COR-L47 (cell line): ENCODE measurements at regions not wholly inside any gene's neighbourhood (a gene's known extent, or its start where the extent isn't known, plus 50 kb on each side); places are given as distances from the start of the nearest gene placed in this dataset.
A peak's percentile ranks its signal among the peaks of the same experiment; 100 is the strongest.
"Not testable (repeated sequence)": the region's sequence is repeated elsewhere in the genome, so short reads cannot be mapped to it uniquely, and the experiment has no call there.

Experiments used
- DNase-seq: peaks from one replicate; lab custom pipeline; 2025; lab: John Stamatoyannopoulos, UW

DNA sequence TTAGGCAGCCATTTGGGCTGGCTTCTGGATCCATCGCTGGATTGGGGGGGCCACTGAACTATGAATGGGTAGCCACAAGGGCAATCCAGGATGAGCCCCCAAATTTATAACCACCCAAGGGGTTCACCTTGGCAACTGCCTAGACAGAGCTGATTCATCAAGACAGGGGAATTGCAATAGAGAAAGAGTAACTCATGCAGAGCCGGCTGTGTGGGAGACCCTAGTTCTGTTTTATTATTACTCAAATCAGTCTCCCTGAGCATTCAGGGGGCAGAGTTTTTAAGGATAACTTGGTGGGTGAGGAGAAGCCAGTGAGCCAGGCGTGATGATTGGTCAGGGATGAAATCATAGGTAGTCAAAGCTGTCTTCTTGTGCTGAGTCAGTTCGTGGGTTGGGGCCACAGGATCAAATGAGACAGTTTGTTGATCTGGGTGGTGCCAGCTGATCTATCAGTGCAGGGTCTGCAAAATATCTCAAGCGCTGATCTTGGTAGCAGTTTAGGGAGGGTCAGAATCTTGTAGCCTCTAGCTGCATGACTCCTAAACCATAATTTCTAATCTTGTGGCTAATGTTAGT, 57.9 kb downstream of the DNAJB9 start:
- no peak for DNase-seq

DNA sequence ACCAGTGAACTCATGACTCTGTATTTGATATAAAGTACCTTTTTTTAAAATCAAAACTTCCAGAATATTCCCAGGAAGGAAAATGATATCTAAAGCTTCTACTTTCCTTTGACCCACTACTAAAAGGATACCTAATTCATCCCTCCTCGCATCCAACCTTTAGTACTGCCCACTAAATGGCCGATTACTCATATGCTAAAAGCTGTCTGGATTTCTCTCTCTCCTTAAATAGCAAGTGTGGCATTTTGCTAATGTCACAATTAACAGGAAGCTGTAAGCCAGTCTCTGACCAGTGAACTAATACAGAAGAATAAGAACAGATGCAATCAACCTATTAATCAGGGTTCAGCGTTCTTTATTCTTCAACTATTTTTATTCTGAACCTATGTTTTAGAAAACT, 59.0 kb downstream of the DNAJB9 start:
- no peak for DNase-seq

DNA sequence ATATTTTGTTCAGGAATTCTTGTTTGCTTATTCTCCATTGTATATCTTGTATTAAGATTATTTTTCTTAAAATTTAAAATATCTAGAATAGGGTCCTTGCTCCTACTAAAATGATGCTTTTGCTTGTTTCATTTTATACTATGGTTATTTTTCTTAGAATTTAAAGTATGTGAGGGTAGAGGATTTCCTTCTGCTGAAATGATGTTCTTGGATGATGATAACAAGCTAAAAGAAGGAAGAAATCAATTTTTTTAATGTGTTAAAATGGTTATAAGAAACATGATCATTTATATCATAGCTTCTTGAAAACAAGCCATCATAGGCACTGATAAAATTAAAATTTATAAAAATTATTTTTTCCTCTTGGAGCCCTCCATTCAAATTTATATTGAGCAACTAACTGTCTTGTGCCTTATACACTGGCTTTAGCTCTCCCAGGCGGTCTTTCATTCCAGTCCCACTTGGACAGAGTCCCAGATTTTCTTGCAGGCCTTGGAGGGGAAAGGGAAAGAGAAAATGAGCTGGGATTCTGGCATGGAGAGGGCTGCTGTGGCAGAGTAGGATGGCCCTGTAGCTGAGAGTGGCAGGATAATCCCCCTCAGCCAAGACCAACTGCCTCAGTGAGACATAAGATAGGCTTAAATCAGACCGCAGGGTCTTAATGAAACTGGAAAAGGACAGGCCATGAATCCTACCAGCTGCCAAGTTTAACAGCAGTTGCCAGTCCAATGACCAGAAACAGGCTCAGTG, 60.2 kb downstream of the DNAJB9 start:
- DNase-seq, result no peak

DNA sequence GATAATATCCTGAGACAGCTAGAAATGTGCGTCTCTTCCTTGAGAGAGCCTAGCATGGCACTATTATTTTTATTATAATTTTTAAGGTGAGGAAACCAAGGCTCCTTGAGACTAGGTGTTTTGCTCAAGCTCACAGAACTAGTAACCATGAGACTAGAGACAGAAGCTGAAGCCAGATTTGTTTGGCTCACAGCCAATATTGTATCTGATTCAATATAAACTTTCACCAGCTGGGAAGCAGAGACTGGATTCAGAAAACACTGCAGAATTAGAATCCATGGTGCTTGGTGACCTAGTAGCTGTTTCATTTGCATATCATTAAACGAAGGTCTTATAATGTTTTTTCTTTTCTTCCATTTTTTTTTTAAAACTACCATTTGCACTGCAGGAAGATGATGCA, 64.4 kb downstream of the DNAJB9 start:
- DNase-seq, result peak; percentile 5

DNA sequence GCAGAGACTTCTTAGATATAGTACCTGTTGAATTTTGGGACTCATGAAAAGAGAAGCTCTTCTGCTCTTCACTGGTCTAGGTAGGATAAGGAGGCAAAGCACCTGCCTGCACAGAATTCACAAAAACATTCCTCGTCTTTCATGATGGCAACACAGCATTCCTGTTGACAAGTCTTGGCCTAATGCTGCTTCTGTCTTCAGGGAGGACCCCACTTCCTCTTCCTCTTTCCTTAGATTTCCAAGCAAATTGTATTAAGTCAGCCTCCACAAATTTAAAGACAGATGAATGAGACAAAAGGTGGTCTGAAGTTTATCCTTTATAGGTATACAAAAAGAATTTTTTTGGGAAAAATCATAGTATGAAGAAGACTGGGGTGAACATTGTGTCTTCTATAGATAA, 64.9 kb downstream of the DNAJB9 start:
- DNase-seq, result no peak

DNA sequence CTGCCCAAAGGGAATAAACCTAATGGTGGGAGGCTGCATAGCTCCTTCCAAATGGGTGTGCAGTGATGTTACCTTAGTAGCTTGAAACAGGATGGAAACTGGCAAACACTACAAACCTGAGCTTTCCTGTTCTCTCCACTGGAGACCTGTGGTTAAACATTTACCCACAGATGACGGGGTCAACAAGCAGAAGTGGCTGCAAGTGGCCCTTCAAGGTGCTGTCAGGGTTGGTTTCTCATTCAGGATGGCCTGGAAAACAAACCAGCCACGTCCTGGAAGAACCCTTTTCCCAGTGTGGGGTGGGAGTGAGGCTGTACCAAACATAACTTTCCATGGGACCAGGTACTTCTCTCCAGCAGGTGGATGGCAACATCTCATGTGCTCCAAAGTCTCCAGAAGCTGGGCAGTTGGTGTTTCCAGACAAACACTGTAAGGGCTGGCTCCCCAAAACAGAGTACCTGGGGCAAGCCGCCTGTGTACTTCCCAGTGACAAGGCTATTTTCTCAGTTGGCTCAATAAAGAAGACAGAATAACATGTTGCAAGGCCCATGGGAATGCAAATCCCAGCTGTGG, 67.5 kb downstream of the DNAJB9 start:
- no peak for DNase-seq

DNA sequence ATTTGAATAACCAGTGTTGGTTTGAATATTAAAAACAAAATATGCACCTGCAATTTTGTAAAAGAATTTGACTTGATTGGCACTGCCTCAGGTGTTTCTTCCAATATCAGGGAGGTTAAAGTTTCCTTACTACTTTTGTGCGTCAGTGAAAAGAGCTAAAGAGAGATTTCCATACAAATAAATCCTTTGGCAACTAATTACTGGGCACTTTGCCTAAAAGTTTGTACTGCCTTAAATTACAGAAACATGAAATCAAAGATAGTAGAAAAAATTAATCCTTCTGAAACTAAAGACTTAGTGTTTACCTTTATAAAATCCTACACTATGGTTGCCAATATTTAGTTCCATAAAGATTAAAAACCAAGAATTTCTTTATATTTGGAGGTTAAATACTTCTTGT, 72.5 kb downstream of the DNAJB9 start:
- no peak for DNase-seq

DNA sequence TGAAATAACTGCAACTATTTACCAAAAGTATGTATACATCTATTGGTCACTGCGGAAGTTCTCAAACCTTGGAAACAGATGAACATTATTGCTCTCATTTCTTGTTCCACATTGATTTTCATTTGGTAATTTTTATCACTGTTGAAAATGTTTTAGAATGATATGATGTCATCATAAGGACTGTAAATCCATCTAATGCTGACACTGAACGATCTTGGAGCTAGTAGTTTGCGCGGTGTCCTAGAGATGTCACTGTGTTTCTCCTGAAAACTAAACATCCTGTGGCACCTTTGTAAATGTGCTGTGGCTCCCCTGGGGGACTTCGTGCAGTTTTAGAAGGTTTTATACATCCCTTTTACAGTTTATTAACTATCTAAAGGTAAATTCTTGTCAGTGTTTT, 73.5 kb downstream of the DNAJB9 start:
- peak; percentile 11 for DNase-seq

DNA sequence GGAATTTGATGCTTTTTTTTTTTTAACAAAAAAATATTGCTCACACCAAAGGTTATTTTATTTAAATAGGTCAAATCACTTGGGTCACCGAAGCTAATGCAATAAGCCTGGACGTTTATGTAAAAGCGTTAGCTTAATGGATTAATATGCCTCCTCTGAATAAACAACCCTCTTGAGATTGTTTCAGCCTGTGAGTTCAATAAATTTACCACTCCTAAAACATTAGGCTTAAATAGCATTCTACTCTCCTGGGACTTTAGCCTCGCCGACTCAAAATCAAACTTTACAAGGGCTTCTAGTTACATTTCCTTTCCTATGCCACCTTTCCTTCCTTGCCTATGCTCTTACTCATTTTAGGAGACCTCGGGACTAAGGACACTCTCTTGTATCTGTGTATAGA, 79.3 kb downstream of the DNAJB9 start:
- no peak for DNase-seq

DNA sequence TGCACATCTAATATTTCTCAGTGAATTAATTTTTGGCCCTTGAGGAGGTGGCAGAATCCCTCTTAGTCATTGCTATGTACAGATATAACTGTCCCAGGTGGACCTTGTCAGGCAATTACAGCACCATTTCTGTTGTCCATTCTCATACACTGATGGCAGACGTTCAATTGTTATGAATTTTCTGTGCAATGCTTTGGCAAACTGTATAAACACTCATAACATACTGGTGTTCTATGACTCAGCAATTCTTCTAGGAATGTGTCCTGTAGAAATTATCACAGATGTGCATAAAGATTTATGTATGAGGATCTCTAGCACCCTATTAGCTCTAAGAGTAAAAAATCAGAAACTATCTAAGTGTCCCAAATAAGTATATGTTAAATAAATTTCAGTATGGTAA, 80.8 kb downstream of the DNAJB9 start:
- DNase-seq, result no peak

DNA sequence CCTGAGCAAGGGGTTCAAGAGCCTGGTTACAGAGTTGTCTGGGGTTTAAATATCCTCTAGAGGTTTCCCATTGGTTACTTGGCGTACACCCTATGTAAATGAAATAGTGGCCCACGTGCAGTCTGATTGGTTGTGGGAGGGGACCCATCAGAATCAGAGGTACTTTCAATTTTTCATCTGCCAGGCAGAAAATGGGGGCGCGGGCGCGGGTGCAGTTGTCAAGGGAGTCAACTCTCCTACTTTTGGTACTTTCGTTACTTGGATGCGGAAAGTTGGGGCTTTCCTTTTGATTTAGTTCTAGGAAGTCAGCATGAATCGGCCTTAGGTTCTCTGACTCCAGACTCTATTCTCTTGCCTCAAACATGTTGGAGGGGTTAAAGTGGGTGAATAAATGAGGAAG, 83.2 kb downstream of the DNAJB9 start:
- DNase-seq, result no peak

DNA sequence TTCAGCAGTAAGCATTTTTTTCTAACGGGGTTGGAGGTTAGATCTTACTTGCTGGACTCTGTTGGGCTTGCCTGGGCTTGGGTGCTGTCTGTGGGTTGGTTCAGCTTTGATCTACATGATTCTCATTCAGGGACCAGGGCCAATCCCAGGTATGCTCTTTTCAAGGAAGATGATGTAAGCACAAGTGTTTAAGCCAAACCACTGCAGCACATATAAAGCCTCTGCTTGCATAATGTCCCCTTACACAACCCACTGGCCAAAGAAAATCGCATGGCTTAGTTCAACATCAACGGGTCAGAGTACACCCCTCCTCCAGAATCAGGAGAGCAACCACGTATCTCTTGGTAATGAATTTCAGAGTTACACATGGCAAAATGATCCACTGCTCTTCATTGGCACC, 83.9 kb downstream of the DNAJB9 start:
- DNase-seq, result no peak

DNA sequence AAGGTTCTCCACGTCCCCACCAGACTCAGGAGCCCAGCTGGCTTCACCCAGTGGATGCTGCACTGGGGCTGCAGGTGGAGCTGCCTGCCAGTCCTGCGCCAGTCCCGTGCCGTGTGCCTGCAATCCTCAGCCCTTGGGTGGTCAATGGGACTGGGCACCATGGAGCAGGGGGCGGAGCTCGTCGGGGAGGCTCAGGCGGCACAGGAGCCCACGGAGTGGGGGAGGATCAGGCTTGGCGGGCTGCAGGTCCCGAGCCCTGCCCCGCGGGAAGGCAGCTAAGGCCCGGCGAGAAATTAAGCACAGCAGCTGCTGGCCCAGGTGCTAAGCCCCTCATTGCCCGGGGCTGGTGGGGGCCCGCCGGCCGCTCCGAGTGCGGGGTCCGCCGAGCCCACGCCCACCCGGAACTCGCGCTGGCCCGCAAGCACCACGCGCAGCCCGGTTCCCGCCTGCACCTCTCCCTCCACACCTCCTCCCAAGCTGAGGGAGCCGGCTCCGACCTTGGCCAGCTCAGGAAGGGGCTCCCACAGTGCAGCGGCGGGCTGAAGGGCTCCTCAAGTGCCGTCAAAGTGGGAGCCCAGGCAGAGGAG, 87.6 kb downstream of the DNAJB9 start:
- DNase-seq, result not testable (repeated sequence)

DNA sequence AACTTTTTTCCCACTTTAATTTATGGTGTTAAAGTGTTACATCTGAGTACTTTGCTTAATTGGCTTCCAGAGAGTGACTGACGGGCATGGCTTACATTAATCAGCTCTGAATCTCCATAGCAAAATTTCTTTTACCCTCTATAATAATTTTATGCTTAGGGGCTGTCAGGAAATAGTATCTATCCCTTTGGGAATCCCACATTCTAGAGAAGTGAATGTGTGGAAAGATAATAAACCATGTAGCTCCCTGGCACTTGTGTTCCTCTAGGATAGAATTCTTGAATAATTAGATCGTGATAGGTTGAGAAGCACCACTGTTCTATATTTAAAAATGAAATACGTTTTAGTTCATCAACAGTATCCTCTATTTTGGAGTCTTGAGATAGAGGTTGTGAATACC, 89.6 kb downstream of the DNAJB9 start:
- DNase-seq, result no peak

DNA sequence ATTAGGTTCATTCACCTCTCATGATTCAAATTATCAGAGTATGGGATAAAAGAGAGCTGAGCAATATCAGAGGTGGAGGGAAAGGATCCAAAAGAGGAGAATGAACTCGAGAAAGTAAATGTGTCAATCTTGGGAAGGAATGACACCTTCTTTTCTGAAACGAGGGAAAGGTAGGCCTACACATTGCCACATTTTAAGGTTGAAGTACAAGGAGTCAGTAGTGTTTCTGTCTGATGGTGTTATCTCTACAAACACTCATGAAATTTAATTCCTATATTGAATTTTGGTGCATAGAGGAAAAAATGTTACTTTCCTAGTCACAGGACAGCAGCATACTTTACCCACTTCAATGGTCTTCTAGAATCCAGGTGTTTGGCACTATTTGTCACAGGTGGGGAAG, 90.2 kb downstream of the DNAJB9 start:
- DNase-seq, result no peak

DNA sequence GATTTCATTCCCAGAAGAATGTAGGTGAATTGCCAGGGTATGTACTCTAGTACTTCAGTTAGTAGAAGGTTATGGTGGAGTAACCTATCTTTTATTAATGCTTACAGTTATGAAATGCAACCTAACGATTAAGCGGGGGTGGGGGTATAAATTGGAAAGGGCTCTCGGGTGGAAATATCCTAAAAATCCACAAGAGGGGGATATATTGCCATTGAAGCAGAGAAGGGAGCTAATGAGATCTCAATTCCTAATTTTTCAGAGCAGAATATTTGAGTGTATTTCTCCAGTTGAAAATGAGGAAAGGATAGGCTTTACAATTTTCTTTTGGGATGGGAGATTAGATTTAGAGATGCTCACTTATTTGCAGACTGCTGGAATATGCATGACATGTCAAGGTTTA, 90.8 kb downstream of the DNAJB9 start:
- peak; percentile 1 for DNase-seq

DNA sequence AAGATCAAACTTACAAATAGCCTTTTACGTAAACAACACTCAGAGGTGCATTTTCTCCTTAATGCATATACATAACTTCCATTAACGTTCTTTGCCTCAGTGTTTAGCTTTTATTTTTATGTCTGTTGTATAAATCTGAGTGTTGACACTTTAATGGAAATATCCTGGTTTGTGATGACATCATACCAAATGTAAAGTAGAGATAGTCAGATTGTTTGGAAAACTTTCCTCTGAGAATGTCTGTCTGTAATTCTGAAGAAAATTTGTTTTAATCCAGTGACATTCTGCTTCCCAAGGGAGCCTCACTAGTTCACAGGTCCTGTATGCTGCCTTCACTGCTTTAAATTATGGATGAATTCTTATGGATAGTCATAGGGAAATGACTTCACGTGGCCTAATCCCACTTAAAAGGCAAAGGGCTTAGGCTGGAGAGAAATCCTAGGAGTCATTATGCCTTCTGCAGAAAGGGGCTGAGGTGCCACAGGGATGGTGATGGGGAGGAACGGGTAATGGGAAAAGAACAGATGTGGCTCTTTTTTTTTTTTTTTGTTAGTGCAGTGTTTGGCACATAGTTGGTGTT, 93.2 kb downstream of the DNAJB9 start:
- no peak for DNase-seq

DNA sequence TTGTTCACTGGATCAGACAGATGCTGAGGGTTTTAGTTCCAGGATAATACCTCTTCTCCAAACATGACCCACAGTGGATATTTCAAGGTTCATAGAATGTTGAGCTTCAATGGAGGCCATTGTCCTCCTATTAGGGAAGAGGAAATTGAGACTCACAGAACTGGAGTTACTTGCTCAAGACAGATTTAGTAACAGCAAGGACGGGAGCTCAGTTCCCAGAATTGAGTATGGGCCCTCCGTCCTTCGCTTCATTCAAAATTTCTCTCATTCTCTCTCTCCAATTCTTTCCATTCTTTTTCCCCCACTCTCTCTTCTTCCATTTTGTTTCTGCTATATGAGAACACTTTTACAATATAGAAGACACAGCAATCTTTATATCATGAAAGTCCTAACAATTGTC, 94.0 kb downstream of the DNAJB9 start:
- no peak for DNase-seq

DNA sequence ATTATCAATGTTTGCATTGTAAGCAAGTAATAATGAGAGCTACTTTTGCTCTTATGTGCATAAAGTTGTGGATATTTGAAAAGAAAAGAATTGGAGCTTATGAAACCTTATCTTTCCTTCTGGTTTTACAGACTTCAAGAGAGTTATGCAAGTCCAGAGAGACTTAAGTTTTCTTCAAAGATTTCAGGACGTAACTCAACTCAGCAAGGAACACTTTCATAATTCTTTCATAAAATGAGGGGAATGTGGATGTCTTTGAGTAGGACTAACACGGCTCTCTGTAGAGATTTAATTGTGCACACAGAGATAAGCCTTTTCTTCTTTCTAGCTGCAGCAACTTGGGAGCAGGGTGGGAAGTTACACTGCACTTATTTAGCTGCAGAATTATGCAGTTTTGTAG, 97.5 kb downstream of the DNAJB9 start:
- no peak for DNase-seq

DNA sequence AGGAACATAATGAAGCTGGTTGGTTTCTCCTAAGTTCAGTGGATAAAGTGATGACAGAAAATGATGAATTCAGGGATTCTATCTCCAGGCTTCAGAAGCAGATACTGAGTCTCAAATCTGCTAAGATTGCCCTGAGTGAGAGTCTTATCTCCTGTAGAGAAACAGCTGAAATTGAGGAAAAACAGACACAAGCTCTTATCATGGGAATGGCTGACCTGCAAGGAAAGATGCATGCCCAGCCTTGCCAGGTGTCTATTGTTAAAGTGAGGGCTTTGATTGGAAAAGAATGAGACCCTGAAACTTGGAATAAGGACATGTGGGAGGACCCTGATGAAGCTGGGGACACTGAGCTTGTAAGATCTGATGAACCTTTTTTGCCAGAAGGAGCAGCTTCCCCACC, 100.3 kb downstream of the DNAJB9 start:
- no peak for DNase-seq

DNA sequence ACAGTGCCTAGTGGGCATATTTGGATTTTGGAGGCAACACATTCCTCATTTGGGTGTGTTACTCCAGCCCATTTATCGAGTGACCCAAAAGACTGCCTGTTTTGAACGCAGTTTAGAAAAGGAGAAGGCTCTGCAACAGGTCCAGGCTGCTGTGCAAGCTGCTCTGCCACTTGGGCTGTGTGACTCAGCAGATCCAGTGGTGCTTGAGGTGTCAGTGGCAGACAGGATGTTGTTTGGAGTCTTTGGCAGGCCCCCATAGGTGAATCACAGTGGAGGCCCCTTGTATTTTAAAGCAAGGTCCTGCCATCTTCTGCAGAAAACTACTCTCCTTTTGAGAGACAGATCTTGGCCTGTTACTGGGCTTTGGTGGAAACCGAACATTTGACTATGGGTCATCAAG, 104.0 kb downstream of the DNAJB9 start:
- not testable (repeated sequence) for DNase-seq

DNA sequence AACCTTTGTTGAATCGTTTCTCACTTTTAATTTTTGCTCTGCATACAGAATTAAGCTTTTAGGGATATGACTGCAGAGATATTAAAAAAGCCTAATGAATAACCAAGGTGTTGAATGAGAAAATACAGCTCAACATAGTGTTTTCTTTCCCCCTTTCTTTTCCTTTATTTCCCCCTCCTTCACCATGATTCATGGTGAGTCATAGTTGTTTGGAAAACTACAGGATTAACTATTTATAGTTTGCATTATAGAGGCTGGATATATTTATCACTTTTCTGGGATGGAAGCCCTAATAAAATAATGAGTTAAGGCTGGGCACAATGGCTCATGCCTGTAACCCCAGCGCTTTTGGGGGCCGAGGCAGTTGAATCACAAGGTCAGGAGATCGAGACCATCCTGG, 115.0 kb downstream of the DNAJB9 start:
- DNase-seq, result no peak

DNA sequence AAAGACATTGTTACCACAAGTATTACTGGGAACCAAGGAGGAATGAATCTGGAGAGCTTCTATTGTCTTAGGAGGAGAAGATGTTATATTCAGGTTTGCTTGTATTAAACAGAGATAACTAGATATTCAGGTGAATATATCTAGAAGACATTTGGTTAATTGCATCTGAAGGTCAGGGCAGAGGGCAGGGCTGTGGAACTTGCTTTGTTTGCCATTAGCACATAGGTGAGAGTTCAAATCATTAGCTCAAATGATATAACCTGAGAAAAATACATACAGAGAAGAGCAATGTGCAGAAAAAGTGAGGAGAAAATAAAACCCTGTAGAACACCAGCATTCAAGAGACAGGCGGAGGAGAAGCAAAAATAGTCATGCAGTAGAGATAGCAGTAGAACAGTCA, 116.8 kb downstream of the DNAJB9 start:
- no peak for DNase-seq
